HG02623 (cell line): ENCODE measurements at regions not wholly inside any gene's neighbourhood (a gene's known extent, or its start where the extent isn't known, plus 50 kb on each side); places are given as distances from the start of the nearest gene placed in this dataset.

Source experiments
- ATAC-seq: cut with Tn5 transposase; IDR thresholded peaks from one replicate; pipeline ENCODE4 v1.9.1; 2021; ENCODE audit warnings: moderate library complexity; ENCODE audit not compliant: unreplicated experiment

DNA sequence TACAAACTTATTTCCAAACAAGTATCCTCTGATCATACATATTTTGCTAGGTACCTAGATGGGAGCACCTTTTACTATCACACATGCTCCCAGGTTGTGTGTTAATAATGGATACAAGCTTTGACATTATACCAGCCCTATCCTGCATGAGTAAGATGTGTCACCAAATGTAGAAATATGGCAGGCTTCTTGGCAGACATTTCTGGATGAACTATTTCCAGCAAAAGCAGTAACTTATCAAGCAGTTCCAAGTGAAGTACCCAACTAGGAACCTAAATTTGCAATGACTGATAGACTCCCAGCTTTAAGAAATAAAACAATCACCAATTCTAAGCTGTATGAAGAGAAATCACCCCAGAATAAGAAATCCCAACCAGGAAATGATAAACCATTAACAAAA is 103.7 kb upstream of the TMEM72 start:
- ATAC-seq, result no peak

DNA sequence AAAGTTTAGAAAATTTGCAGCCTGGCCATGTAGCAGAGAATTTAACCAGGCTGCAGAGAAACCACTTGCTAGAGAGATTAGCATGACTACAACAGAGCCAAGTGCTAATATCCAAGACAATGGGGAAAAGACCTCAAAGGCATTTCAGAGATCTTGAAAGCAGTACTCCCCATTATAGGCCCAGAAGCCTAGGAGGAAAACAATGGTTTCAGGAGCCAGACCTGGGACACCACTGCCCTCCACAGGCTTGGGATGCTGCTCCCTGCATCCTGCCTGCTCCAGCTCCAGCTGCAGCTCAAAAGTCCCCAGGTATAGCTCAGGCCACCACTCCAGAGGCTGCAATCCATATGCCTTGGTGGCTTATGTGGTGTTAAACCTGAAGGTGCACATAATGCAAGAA is 101.5 kb upstream of the TMEM72 start:
- ATAC-seq, result no peak

DNA sequence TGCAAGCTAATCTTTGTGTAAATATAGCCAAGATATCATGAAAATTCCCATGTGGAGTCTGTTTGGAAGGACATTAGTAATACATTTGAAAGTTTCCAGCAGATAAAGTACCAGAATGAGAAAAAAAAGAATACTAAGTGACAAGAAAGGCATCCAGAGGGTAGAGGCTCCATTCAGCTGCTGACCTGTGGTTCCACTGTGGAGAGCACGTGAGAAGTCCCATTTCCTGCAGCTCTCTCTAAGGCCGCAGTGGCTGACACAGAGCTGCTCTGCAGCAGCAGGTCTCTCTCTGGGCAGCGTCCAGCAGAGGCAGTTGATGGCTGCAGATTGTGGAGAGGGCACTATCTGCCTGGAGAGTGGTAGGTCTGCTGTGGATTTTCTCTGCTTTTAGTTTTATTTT is 100.1 kb upstream of the TMEM72 start:
- no peak for ATAC-seq

DNA sequence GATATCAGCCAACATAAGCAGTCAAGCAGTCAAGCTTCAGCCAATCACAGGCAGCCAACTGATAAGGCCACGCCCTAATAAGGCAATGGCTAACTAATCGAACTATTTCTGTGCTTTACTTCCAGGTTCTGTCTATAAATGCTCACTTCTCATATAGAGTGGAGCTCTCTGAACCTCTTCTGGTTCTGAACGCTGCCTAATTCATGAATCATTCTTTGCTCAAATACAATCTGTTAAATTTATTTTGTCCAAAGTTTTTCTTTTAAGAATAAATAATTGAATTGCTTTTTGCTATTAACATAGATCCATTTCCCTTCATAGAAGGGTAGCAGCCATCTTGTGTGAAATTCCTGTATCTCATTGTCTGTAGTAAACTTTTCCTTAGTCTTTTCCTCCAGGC is 97.9 kb upstream of the TMEM72 start:
- no peak for ATAC-seq

DNA sequence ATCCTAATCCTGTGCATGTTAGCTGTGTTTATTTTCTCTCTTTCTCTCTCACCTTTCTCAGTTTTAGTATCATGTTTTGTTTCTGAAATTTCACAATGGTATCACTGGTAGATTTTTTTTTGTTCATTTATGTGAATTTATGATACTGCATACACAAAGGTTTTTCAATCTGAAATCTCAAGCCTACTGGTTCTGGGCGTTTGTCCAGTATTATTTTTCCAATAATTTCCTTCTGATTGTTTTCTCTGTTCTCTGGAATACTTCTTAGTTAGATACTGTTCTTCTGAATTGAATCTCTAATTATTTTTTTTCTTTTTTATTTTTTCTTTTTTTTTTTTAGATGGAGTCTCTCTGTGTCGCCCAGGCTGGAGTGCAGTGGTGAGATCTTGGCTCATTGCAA is 96.2 kb upstream of the TMEM72 start:
- no peak for ATAC-seq

DNA sequence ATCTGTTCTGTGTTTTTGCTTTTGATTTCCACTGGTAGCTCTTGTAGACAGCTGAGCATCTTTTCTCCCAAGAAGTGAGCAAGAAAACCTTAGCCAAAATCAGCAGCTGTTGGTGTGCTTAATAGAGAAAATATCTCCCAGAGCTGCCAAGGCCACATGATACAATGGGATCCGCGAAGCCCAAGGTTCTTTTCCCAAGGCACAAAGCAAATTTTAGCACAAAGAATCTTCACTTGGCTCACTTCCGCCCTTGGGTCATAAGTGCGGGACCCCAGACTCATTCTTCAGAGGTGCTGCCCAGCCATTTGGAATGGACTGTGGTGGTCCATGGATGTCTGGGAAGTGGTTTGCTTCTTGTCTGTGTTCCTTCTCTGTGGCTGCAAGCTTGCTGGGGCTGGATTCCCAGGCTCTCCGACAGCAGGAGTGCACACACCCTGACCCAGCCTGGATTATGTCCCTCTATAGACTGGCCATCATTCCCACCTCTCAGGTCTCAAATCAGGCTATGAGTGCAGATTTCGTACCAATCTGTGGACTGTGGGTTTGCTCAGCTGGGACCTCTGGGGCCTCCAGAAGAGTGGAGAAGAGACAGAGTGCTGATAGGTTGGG is 93.0 kb upstream of the TMEM72 start:
- no peak for ATAC-seq

DNA sequence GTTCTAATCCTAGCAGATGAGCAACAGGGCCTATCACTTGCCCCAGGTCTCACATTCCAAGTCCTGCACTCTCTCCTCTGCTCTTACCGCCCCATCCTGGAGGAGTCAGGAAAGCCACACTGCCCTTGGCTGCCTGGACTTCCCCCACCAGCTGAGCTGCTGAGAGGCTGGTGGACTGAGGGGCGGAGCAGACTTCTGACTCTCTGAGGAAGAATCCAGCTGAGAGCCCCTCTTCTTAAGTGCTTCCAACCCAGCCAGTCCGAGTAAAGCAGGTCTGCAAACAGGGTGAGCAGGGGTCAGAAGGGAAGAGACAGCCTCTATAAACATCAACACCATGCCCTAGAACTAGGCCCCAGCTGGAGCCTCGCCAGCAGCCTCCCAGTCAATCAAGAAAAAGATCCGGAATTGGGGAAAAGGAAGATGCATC is 92.4 kb upstream of the TMEM72 start:
- no peak for ATAC-seq

DNA sequence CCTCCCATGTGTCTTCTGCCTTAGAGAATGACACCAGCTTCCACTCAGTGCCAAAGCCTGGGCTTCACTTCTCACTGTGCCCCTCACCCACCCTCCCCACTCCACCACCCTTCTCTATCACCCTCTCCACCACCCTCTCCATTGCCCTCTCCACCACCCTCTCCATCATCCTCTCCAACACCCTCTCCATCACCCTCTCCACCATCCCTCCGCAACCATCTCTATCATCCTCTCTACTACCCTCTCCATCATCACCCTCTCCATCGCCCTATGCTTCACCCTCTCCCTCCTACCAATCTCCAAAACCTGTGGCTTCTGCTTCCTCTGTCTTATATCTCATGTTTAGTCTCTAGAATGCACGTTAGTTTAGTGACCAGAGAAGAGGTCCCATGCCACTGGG is 91.0 kb upstream of the TMEM72 start:
- no peak for ATAC-seq

DNA sequence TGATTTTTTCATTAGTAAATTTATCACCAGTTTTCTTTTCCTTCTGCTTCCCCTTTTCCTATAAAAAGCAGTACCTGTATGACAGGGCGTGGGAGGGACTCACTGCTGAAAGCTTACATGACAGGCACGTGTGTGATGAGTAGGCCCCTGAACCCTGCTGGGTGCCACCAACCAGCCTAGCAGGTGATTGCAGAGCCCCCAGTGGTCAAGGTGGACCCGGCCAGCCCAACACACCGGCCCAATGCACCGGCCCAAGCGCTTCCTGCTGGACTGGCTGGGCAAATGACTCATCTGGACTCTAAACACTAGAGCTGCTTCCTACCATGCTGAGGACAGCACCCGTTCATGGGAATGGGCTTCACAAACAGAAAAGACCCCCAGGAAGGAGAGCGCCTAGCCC is 89.8 kb upstream of the TMEM72 start:
- no peak for ATAC-seq

DNA sequence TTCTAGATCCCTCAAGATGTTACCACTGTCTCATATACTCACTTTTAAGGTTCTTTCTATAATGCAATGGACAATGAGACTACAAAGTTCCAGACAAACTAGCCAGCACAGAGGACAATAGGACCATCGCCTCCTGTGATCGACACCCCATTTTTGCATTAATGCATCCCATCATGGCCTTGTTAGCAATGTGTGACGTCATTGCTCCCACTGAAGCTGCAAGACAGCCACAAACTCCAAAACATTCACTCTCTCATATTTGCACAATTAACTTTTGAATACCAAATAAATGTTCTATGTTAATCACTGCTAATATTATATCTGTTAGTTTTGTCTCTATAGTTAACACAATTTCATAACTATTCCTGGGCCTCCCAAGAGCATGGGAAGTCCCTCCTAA is 88.8 kb upstream of the TMEM72 start:
- ATAC-seq, result no peak

DNA sequence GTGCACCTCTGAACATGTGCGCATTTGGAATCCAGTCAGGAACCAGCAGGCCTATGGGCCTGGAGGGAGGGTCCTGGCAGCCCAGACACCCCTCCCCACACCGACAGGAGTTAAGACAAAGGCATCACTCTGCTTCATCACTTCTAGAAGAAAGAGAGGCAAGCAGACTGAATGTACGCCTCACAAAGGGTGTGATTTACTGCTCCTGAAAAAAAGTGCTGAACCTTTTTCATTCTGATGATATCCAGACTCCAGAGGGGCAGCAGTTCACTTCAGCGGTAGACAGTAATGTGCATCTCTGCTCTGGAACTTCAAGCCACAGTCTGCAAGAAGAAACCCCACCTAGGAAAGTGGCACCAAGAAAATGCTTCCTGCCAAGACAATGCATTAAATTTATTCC is 88.2 kb upstream of the TMEM72 start:
- no peak for ATAC-seq

DNA sequence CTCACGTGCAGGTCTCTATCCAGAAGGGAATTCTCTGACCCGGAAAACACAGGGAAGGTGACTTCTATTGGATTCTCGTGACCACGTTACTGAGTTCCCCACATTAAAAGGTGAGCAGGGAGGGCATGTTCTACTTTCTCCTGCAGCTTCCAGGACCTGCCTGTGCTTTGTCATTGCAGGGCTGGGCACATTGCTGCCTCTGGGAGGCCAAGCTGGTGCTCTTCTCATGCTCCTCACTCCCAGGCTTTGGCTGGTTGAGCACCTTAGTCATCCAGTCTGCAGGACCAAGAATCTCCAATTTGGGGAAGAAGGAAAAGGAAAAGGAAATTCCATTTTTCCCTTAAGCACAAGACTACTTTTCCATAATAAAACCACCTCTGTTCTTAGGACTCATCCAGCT is 86.5 kb upstream of the TMEM72 start:
- ATAC-seq, result no peak

DNA sequence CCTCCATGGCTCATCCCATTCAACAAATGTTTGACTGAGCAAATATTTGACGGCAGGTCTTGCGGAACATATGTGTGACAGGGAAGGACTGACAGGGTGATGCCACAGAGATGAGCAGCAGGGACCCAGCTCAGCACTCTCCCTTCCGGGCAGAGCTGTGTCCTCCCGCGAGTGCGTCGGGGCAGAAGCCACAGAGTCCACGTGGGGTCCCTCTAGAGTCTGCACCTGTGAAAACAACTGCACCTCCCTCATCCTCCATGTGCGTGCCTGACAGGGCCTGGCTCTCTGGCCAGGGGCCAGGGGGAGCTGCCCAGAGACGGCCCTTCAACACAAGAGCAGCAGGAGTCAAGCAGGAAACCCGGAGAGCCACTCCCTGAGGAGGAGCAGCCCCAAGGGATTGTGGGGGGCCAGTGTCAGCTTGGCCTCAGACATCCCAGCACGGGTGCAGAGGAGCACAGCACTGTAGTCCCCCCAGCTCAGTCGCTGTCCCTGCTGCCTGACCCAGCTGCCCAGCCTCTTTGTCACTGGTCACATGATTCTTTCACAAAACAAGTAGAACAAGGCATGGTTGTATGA is 83.6 kb upstream of the TMEM72 start:
- ATAC-seq, result no peak

DNA sequence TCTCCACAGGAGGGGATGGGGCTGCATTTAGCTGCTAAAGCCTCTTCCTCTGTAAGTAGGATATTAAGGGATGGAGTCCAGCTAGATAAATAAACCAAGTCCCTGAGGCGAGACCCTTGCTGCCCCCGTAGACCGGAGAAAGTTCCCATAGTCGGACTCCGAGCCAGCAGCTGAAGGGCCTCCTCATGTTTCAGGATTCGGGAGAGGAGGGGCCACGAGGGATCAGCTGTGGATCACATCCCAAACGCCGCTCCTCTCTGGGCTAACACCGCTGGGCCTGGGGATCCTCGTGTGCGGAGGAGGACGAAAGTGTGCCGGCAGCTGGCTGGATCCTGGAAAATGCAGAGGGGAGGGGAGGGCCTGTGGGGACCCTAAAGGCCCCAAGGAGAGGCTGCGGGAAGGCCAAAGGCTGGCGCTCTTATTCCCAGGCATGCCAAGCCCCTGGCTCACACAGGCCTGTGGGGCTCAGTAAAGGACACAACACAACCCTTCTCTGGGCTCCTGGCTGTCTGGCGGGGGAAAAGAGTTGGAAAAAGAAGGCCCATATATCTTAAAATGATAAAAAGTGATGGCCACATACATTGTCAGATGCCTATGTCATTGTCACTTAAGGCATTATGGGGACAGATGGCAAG is 82.5 kb upstream of the TMEM72 start:
- no peak for ATAC-seq

DNA sequence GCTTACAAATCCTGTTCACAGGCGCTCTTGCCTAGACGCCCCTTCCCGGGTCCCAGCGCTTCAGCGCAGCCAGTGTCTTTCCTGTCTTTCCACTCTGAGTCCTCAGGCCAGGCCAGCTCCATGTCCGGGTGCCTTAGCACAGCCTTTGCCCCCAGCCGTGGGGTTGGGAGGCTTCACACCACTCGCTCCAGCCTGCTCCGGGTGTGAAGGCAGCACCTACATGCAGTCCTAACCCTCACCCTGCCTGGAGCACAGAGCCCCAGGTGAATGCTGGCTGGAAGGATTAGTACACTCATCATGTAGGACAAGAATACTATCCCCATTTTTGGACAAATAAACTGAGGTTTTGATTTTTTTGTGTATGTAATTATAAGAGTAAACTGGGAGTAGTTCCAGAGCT is 81.7 kb upstream of the TMEM72 start:
- ATAC-seq, result no peak

DNA sequence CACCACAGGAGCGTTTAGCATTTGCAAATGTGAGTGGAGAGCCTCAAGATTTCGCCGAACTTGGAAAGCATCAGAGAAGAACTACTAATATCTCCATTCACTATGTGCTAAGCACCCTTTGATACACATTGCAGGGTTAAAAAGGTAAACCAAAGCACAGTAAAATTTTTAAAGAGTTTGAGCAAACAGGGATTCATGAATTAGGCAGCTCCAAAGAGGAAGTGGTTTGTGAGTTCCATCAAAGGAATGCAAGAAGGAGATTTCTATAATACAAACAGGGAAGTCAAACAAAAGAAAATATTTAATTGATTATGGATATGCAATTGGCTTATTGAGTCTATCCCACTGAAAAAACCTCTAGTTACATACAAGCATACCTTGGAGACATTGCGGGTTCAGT is 81.1 kb upstream of the TMEM72 start:
- ATAC-seq, result no peak

DNA sequence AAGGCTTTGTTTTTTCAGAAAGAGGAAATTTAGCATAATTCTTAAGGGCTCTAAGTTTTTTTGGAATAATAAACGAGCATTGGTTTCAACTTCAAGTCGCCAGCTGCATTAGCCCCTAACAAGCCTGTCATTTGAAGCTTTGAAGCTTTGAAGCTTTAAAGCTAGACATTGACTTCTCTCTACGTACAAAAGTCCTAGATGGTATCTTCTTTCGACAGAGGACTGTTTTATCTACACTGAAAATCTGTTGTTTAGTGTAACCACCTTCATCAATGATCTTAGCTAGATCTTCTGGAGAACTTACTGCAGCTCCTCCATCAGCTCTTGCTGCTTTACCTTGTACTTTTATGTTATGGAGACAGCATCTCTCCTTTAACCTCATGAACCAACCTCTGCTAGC is 79.6 kb upstream of the TMEM72 start:
- ATAC-seq, result no peak

DNA sequence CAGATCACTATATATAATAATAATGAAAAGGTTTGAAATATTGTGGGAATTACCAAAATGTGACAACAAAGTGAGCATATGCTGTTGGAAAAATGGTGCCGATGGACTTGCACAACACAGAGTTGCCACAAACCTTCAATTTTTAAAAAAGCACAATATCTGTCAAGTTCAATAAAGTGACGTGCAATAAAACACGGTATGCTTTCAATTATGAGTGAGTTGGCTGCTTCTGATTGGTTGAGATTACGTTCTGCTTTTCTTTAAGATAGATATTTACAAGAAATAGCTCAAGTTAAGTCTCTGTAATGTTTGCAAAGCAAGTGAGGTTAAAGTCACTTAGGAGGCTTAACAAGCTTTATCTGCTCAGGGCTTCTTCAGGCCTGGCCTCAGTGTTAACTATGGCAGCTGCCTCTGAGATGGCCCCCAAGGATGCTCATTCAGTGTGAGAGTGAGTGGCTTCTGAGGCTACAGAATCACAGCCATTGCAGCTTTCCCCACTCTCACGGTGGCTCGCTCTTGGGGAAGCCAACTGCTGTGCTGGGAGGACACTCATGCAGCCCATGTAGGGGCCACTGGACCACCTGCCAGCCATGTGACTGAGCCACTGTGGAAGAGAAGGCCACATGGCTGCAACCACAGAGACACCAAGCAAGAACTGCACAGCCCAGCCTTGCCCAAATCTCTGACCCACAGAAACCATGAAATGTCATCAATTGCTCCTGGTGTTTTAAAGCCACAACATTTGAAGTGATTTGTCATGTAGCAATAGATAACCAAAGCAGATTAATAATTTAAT is 78.3 kb upstream of the TMEM72 start:
- ATAC-seq, result no peak

DNA sequence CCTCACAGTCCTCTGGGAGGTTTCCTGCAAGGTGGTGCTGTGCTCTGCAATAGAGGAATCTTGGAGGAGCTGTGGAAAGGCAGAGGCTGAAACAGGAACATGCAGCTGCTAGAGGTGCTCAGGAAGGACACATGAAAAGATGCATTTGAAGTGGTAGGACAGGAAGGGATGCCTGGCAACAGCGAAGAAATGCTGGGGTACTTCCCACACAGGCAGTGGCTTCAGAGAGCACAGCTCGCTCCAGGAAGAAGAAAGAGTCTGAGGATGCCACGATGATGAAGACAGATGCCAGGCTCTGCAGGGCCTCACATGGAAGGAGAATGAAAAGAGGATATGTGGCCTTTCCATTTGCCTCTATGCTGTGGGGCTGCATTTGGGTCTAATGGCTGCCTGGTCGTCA is 77.0 kb upstream of the TMEM72 start:
- no peak for ATAC-seq

DNA sequence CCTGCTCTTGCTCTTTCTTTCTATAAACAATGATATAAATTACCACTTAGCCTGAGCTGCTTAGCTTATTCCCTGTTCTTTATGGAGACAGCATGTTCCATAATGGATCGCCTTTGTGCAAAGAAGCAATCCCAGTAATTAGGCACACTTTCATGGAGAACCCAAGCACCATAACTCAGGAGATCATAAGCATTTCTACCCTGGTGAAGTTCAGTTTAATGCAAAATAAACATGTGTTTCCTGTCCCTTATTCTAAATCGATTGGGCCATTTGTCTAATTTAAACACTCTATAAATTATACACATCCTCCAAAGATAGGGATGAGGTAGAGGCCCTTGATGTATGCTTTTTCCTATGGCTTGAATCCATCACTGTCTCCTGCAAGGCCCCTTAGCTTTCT is 75.8 kb upstream of the TMEM72 start:
- no peak for ATAC-seq

DNA sequence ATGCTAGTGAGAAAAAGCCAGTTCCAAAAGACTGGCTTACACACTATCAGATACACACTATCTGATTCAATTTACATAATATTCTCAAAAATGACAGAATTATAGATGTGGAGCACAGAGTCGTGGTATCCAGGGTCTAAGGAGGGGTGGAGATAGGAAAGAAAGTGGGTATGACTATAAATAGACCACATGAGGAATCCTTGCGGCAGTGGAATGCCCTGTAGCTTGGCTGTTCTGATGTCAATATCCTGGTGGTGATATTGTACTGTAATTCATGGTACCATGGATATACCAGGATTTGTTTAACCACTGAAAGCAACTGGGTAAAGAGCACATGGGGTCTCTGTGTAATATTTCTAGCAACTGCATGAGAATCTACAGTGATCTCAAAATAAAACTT is 67.7 kb upstream of the TMEM72 start:
- no peak for ATAC-seq
